Endothelial cell of umbilical vein (primary cell): ENCODE measurements at regions not wholly inside any gene's neighbourhood (a gene's known extent, or its start where the extent isn't known, plus 50 kb on each side); places are given as distances from the start of the nearest gene placed in this dataset.

Experiments
- BruUV-seq: library from RNA; stranded (reverse); fragments of 400-500 nt; replicated peaks from 2 replicates; lab custom pipeline; 2021; lab: Mats Ljungman, UMichigan
- CTCF ChIA-PET: fragments of 300-600, 350-600 bp; sonication (Branson Sonifier 250); formaldehyde crosslinking; loops from one replicate; lab custom pipeline; 2021; ENCODE audit warnings: antibody characterized with exemption, inconsistent platforms; lab: Charles Lee
- POLR2A ChIA-PET: fragments of 300-600, 350-600 bp; sonication (Branson Sonifier 250); formaldehyde crosslinking; loops from one replicate; lab custom pipeline; 2021; ENCODE audit warnings: antibody characterized with exemption, inconsistent platforms; lab: Charles Lee
- DNase-seq: peaks from one replicate; pipeline ENCODE4 v3.0.0-alpha.2; 2011; ENCODE audit warnings: low read depth, low spot score
- FAIRE-seq: peaks from 2 replicates; lab custom pipeline; 2011; peaks lifted over from hg19 to GRCh38; lab: Jason Lieb, UNC
- H2AFZ ChIP-seq: 2 replicates; pipeline ENCODE4 v1.6.0; 2012; ENCODE audit warnings: low read depth, low read length, control low read depth, inconsistent platforms
- H3K27ac ChIP-seq: 2 replicates; pipeline ENCODE4 v1.5.1; 2011; ENCODE audit warnings: low read depth, mild to moderate bottlenecking, control low read depth, low read length, moderate library complexity; ENCODE audit not compliant: insufficient read depth
- H3K27me3 ChIP-seq, 2 experiments: 2 replicates each; pipeline versions ENCODE4 v1.6.0 to v1.6.1; 2011; ENCODE audit warnings: low read length in 2 of 2, mixed read lengths in 1 of 2; ENCODE audit not compliant: control insufficient read depth in 2 of 2, insufficient read depth in 2 of 2
- H3K36me3 ChIP-seq, 2 experiments: 2 replicates in 1 of 2; 3 replicates in 1 of 2; pipeline ENCODE4 v1.5.1; 2011; ENCODE audit warnings: low read length in 2 of 2, mild to moderate bottlenecking in 1 of 2, moderate library complexity in 1 of 2; ENCODE audit not compliant: control insufficient read depth in 2 of 2, insufficient read depth in 2 of 2; ENCODE audit errors: extremely low read depth in 1 of 2
- H3K4me1 ChIP-seq: 3 replicates; pipeline ENCODE4 v1.5.1; 2011; ENCODE audit warnings: mild to moderate bottlenecking, low read length; ENCODE audit not compliant: control insufficient read depth, insufficient read depth; ENCODE audit errors: extremely low read depth
- H3K4me2 ChIP-seq: 2 replicates; pipeline ENCODE4 v1.6.1; 2011; ENCODE audit warnings: low read length, control low read depth, mixed read lengths; ENCODE audit not compliant: insufficient read depth
- H3K4me3 ChIP-seq, 3 experiments: fragments of 200-600 bp in 1 of 3; sonication (generic), shearing (Covaris generic) in 1 of 3; replicated peaks in 1 of 3; 2 replicates each; pipeline ENCODE4 v1.5.1; 2011 to 2016; ENCODE audit warnings: control low read depth in 3 of 3, low read length in 3 of 3, mild to moderate bottlenecking in 2 of 3, inconsistent platforms in 1 of 3, low read depth in 1 of 3, moderate library complexity in 1 of 3; ENCODE audit not compliant: insufficient read depth in 1 of 3
- H3K79me2 ChIP-seq: 2 replicates; pipeline ENCODE4 v1.6.0; 2012; ENCODE audit warnings: low read length, inconsistent platforms; ENCODE audit not compliant: control insufficient read depth, insufficient read depth
- H3K9ac ChIP-seq: replicated peaks from 2 replicates; pipeline ENCODE3; 2011; ENCODE audit warnings: low read length, control low read depth; ENCODE audit not compliant: insufficient read depth; ENCODE audit errors: extremely low read depth
- H3K9me1 ChIP-seq: replicated peaks from 3 replicates; pipeline ENCODE4 v1.6.0; 2011; ENCODE audit warnings: mild to moderate bottlenecking, low read length; ENCODE audit not compliant: control insufficient read depth, insufficient read depth; ENCODE audit errors: extremely low read depth
- H3K9me3 ChIP-seq: replicated peaks from 2 replicates; pipeline ENCODE4 v1.5.1; 2012; ENCODE audit warnings: low read length, inconsistent platforms; ENCODE audit not compliant: control insufficient read depth, insufficient read depth
- H4K20me1 ChIP-seq: replicated peaks from 2 replicates; pipeline ENCODE3; 2011; ENCODE audit warnings: mild to moderate bottlenecking, low read length; ENCODE audit not compliant: control insufficient read depth, insufficient read depth; ENCODE audit errors: extremely low read depth
- EZH2 ChIP-seq: IDR thresholded peaks from 2 replicates; pipeline ENCODE4 v1.6.1; 2012; ENCODE audit warnings: borderline replicate concordance, low read depth, mild to moderate bottlenecking, moderate library complexity, low read length, inconsistent platforms; ENCODE audit not compliant: severe bottlenecking
- FOS ChIP-seq: IDR thresholded peaks from 2 replicates; pipeline ENCODE4 v1.6.1; 2011; ENCODE audit warnings: mild to moderate bottlenecking, low read length, moderate library complexity, borderline replicate concordance; ENCODE audit not compliant: insufficient read depth
- GATA2 ChIP-seq: IDR thresholded peaks from 2 replicates; pipeline ENCODE4 v1.7.0; 2011; ENCODE audit warnings: low read depth, mild to moderate bottlenecking, moderate library complexity, mixed read lengths, low read length; ENCODE audit not compliant: insufficient read length, insufficient read depth
- JUN ChIP-seq: IDR thresholded peaks from 2 replicates; pipeline ENCODE4 v1.6.1; 2011; ENCODE audit warnings: borderline replicate concordance, low read depth; ENCODE audit not compliant: insufficient read length, insufficient read depth
- MYC ChIP-seq: IDR thresholded peaks from one replicate; pipeline ENCODE4 v1.6.1; 2011; ENCODE audit warnings: mild to moderate bottlenecking, low read depth, low read length
- POLR2A ChIP-seq: IDR thresholded peaks from 2 replicates; pipeline ENCODE4 v1.6.1; 2012; ENCODE audit warnings: low read depth, mild to moderate bottlenecking, control low read depth, low read length
- POLR2AphosphoS5 ChIP-seq: IDR thresholded peaks from 2 replicates; pipeline ENCODE4 v1.6.1; 2012; ENCODE audit warnings: low read depth, mild to moderate bottlenecking, control low read depth, low read length, moderate library complexity; ENCODE audit not compliant: insufficient read depth
- dilution Hi-C: fragments of 300-500 bp; cut with MboI; formaldehyde crosslinking; loops from one replicate; pipeline ENCODE4 v1.15.0; 2019; ENCODE audit warnings: low sequenced_read_pairs; ENCODE audit not compliant: extremely low pct_ligation_motif_present
- intact Hi-C: fragments of 100-400 bp; cut with micrococcal nuclease; formaldehyde crosslinking; loops from one replicate; pipeline ENCODE4 v1.10.0; 2022
- TF ChIP-seq, protein P1 (sequence below), 2 donors: IDR thresholded peaks; 1 replicate in 1 of 2; 2 replicates in 1 of 2; pipeline ENCODE4 v1.5.1; 2011; ENCODE audit warnings: low read length in 2 of 2, mild to moderate bottlenecking in 2 of 2, moderate library complexity in 2 of 2, control low read depth in 1 of 2, inconsistent platforms in 1 of 2, low read depth in 1 of 2; ENCODE audit not compliant: insufficient read depth in 1 of 2; ENCODE audit errors: extremely low read depth in 1 of 2
- TF ChIP-seq, protein P2 (sequence below): IDR thresholded peaks from 2 replicates; pipeline ENCODE4 v1.6.1; 2011; ENCODE audit not compliant: insufficient read depth, insufficient read length

DNA sequence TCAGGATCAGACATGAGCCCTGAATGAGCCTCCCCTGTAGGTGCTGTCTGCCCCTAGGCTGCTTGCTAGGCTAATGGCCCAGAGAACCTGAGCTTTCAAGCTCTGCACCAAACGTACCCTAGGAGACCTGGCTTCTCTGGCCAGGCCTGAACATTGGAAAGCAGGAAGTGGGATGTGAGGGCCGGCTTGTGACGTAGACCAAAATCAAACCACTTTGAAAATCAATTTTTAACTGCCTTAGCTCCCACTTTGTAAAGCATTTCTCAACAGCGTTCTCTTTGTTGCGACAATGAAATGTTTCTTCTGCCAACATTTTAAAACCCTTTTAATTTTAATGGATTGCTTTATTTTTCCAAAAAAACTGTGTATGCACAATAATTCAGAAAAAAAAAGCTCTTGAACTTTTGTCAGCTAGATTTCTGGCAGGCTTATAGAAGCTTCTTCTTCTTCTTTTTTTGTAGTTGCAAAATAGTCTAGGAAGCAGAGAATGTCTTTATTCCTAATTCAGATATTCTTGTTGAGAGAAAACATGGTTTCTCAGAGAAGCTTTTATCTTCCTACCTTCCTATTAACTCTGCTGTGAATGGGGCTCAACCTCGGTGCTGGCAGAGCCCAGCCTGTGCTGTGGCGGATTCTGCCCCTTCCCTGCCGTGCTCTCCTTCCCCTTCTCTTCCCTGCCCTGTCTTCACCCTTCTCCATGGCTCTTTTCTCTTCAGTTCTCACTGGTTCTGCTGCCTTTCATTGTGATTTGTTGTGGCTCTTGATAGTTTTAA, 145.2 kb upstream of the SFRP2 start:
- H3K79me2 ChIP-seq, result no peaks in the 10 kb centered on the region
- H3K36me3 ChIP-seq, result no peaks in the 10 kb centered on the region
- no peak overlapping the region for H3K4me2 ChIP-seq
- intact Hi-C loops (no loop called here), dilution Hi-C loops (no loop called here)
- H3K9me1 ChIP-seq, result no peaks in the 10 kb centered on the region
- BruUV-seq, result no TSS peak
- no peak overlapping the region for H3K9ac ChIP-seq
- H3K27me3 ChIP-seq, result no peaks in the 10 kb centered on the region
- FAIRE-seq (no peak), DNase-seq (no peak)
- ChIA-PET POLR2A (no interaction called here), CTCF (no interaction called here)
- H4K20me1 ChIP-seq, result no peaks in the 10 kb centered on the region
- H3K4me3 ChIP-seq, result no peak overlapping the region
- no peaks in the 10 kb centered on the region for H3K4me1 ChIP-seq
- no peak overlapping the region for H3K27ac ChIP-seq
- no peaks in the 10 kb centered on the region for H3K9me3 ChIP-seq
- TF ChIP-seq POLR2A, result no peak
- TF ChIP-seq, protein P1, sequence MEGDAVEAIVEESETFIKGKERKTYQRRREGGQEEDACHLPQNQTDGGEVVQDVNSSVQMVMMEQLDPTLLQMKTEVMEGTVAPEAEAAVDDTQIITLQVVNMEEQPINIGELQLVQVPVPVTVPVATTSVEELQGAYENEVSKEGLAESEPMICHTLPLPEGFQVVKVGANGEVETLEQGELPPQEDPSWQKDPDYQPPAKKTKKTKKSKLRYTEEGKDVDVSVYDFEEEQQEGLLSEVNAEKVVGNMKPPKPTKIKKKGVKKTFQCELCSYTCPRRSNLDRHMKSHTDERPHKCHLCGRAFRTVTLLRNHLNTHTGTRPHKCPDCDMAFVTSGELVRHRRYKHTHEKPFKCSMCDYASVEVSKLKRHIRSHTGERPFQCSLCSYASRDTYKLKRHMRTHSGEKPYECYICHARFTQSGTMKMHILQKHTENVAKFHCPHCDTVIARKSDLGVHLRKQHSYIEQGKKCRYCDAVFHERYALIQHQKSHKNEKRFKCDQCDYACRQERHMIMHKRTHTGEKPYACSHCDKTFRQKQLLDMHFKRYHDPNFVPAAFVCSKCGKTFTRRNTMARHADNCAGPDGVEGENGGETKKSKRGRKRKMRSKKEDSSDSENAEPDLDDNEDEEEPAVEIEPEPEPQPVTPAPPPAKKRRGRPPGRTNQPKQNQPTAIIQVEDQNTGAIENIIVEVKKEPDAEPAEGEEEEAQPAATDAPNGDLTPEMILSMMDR (IDR thresholded peaks at IDR 0.05; ENCODE audit: extremely low read depth in 1 of 2, insufficient read depth in 1 of 2, low read depth in 1 of 2, low read length in 2 of 2), result no peak
- TF ChIP-seq POLR2AphosphoS5, result no peak
- TF ChIP-seq, protein P2, sequence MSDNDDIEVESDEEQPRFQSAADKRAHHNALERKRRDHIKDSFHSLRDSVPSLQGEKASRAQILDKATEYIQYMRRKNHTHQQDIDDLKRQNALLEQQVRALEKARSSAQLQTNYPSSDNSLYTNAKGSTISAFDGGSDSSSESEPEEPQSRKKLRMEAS, result no peak
- no peak for TF ChIP-seq FOS
- no peak for TF ChIP-seq GATA2
- TF ChIP-seq MYC, result no peak
- no peak for TF ChIP-seq EZH2
- TF ChIP-seq JUN, result no peak
- no peak overlapping the region for H2AFZ ChIP-seq
